ENCODE measurements at regions not wholly inside any gene's neighbourhood (a gene's known extent, or its start where the extent isn't known, plus 50 kb on each side); places are given as distances from the start of the nearest gene placed in this dataset.

DNA sequence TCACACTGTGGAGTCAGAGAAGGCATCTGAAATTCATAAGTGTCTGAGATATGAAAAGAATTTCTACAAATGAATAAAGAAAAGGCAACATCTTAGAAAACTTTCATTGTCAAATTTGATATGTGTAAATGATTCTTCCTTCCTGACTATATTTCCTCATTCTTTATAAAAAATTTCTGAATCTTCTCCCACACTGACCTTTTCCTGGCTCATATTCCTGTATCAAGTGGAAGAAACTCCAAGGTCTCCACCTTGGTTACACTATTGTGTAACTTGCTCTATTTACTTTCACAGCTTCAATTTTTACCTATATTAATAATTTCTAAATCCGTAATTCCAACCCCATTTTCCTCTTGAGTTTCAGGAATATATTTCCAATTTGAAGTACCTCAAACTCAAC, 93.5 kb upstream of the FBXL7 start:
- TF ChIP-seq, protein P1, sequence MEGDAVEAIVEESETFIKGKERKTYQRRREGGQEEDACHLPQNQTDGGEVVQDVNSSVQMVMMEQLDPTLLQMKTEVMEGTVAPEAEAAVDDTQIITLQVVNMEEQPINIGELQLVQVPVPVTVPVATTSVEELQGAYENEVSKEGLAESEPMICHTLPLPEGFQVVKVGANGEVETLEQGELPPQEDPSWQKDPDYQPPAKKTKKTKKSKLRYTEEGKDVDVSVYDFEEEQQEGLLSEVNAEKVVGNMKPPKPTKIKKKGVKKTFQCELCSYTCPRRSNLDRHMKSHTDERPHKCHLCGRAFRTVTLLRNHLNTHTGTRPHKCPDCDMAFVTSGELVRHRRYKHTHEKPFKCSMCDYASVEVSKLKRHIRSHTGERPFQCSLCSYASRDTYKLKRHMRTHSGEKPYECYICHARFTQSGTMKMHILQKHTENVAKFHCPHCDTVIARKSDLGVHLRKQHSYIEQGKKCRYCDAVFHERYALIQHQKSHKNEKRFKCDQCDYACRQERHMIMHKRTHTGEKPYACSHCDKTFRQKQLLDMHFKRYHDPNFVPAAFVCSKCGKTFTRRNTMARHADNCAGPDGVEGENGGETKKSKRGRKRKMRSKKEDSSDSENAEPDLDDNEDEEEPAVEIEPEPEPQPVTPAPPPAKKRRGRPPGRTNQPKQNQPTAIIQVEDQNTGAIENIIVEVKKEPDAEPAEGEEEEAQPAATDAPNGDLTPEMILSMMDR (optimal IDR thresholded peaks at IDR 0.05 in 1 of 3, IDR thresholded peaks at IDR 0.05 in 1 of 3, conservative IDR thresholded peaks at IDR 0.05 in 1 of 3; ENCODE audit: extremely low read depth in 1 of 3, insufficient read depth in 2 of 3, low read length in 3 of 3), result no peak
- TF ChIP-seq EZH2 (IDR thresholded peaks at IDR 0.05; ENCODE audit: low read length), result no peak
